Fibroblast of villous mesenchyme (primary cell): ENCODE measurements at regions not wholly inside any gene's neighbourhood (a gene's known extent, or its start where the extent isn't known, plus 50 kb on each side); places are given as distances from the start of the nearest gene placed in this dataset.

Experiments
- DNase-seq: peaks from one replicate; pipeline ENCODE4 v3.0.0-alpha.2; 2010; ENCODE audit warnings: low read depth
- H3K4me3 ChIP-seq: 2 replicates; pipeline ENCODE4 v1.5.1; 2011; ENCODE audit warnings: low read depth, mild to moderate bottlenecking, low read length
- TF ChIP-seq, protein P1 (sequence below): IDR thresholded peaks from 2 replicates; pipeline ENCODE4 v1.5.1; 2012; ENCODE audit warnings: low read depth, mild to moderate bottlenecking, low read length; ENCODE audit not compliant: insufficient read depth

DNA sequence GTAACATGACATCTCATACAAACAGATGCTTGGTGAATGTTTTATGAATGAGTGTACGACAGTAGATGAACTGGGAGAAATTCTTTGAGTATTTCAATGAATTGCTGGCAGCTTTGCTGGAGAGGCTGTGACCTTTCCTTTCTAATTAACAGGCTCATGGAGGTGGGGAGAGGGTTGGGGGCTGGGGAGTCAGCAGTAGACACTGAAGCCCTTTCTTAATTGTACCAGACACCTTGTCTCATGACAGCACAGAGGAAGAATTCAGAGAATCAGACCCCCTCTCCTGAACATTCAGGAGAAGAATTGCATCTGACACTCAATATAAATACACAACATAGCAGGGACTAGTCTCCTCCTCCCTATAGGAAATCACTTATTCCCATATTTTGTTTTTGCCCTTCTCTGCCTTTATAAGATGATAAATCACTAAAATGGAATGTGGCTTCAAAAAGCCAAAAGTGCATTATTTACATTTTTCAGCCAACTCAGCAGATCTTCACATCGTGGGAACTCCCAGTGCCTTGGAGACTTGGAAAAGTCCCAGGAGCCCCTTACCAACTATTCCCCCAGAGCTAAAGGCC lies 66.2 kb upstream of the TPM1 start:
- DNase-seq = peak; percentile 29
- TF ChIP-seq, protein P1, sequence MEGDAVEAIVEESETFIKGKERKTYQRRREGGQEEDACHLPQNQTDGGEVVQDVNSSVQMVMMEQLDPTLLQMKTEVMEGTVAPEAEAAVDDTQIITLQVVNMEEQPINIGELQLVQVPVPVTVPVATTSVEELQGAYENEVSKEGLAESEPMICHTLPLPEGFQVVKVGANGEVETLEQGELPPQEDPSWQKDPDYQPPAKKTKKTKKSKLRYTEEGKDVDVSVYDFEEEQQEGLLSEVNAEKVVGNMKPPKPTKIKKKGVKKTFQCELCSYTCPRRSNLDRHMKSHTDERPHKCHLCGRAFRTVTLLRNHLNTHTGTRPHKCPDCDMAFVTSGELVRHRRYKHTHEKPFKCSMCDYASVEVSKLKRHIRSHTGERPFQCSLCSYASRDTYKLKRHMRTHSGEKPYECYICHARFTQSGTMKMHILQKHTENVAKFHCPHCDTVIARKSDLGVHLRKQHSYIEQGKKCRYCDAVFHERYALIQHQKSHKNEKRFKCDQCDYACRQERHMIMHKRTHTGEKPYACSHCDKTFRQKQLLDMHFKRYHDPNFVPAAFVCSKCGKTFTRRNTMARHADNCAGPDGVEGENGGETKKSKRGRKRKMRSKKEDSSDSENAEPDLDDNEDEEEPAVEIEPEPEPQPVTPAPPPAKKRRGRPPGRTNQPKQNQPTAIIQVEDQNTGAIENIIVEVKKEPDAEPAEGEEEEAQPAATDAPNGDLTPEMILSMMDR = no peak

DNA sequence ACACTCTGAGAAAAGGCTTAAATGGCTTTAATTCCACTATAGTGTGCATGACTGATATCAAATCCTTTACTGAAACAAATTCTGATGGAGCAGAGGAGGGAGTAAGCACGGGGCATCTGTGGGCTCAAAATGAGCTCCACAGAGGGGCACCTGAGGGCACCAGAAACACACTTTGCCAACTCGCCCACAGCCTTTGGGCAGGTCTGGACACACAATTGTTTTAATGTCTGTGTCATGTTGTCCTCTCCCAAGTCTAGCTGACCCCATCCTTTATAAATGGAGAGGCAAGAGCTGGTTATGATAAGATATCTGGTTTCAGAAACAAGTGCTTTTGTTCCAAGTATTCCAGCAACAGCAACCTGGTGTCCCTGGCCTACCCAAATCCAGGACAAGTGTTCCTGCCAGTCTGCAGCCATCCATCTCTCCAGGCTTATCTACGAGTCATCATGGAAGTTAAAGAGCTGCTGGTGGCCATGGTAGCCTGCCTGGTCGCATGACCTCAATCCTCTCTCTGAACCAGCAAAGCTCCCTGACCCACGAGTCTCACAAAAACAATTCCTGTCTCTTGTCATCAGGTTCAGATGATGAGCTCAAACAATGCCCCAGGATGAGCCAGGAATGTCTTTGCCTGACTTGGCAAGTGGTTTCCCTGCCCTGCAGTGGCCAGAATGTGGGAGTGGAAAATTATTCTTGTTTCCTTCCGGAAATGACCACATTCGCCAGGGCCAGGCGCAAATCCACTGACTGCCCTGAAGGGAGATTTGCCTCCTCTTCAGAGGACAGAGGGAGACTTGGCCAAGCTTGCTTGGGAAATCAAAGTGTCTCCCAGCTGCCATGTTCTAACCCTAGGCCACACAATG lies 64.4 kb upstream of the TPM1 start:
- DNase-seq = peak; percentile 49
- H3K4me3 ChIP-seq = no peak overlapping the region
- TF ChIP-seq, protein P1 = no peak

More for the DNA sequence above, 66.2 kb upstream of the TPM1 start:
- no peak overlapping the region for H3K4me3 ChIP-seq

DNA sequence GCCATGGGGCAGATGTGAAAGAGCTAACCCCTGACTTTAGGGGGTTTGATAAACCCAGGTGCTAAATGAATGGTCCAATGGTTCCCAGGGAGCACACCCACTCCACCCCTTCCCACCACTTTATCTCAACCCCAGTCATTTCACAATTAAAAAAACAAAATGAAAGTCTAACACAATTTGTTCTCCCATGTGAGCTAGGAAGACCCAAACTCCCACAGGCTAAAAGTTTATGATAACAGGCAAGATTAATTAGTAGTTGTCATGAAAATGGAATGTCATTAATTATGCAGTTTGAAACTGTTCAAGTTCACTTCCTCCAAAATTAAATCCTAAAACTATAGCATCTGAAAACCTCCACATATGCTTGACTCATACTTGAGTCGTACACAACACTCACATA lies 63.3 kb upstream of the TPM1 start:
- DNase-seq = peak; percentile 30
- TF ChIP-seq, protein P1 = no peak
- no peak overlapping the region for H3K4me3 ChIP-seq

DNA sequence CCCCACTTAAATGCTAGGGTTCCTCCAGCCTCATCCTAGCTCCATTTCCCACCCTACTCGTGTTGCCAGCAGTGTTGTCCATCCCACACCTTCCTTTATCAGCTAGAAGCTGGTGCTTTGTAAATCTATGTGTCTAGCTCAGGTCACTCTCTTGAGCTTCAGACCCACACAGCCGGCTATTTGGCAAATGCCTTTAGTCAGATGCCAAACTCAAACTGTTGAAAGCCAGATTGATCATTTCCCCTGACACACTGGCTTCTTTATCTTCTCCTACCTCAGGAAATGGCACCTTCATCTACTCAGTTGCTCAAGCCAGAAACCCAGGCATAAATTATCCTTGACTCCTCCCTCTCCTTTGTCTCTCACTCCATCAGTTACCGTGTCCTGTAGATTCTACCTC lies 61.5 kb upstream of the TPM1 start:
- no peak overlapping the region for H3K4me3 ChIP-seq
- TF ChIP-seq, protein P1 = no peak
- no peak for DNase-seq

DNA sequence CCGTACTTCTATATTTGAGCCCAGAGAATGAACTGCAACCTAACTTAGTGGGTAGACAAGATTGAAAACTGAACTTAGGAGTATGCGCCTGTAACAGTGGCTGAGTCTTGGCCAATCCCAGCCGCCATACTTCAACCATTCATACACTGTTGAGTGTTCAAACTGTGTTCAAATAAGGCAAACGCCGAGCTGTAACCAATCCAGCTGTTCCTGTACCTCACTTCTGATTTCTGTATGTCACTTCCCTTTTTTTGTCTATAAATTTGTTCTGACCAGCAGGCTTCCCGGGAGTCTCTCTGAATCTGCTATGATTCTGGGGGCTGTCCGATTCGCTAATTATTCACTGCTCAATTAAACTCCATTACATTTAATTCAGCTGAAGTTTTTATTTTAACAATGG lies 58.6 kb upstream of the TPM1 start:
- no peak overlapping the region for H3K4me3 ChIP-seq
- TF ChIP-seq, protein P1 = no peak
- no peak for DNase-seq

DNA sequence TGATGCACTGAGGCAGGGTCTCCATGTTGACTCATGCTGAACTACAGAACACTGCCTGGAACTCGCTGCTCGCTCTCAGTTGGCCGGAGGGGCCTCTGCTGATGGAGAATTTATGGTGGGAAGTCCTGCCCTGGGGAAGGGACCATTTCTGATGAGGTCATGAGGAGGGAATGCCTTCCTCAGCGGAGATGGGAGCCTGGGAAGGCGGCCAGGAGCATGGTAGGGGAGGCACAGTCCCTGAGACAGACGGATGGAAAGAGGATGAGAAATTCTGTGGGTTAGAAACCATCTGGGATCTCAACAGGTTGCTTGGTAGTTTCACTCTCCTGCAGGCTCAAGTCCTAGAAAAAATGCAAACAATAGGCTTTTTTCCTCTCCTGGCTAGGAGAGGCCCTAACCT lies 56.8 kb upstream of the TPM1 start:
- peak; percentile 45 for DNase-seq
- H3K4me3 ChIP-seq = no peak overlapping the region
- TF ChIP-seq, protein P1 = no peak
